Mammary epithelial cell (primary cell): ENCODE measurements at regions not wholly inside any gene's neighbourhood (a gene's known extent, or its start where the extent isn't known, plus 50 kb on each side); places are given as distances from the start of the nearest gene placed in this dataset.

Experiments used
- CTCF ChIP-seq, 2 donors: IDR thresholded peaks in 1 of 2; conservative IDR thresholded peaks in 1 of 2; 2 replicates each; pipeline ENCODE4 v1.5.1; 2011 to 2012; ENCODE audit warnings: inconsistent platforms in 2 of 2, low read length in 2 of 2, mild to moderate bottlenecking in 2 of 2, control low read depth in 1 of 2, low read depth in 1 of 2; ENCODE audit not compliant: insufficient read depth in 1 of 2; ENCODE audit errors: extremely low read depth in 1 of 2
- EZH2 ChIP-seq: IDR thresholded peaks from 2 replicates; pipeline ENCODE4 v1.6.1; 2012; ENCODE audit warnings: low read length, inconsistent platforms, borderline replicate concordance

- TF ChIP-seq CTCF (conservative IDR thresholded peaks at IDR 0.05 in 1 of 2, IDR thresholded peaks at IDR 0.05 in 1 of 2; ENCODE audit: extremely low read depth in 1 of 2, insufficient read depth in 1 of 2, low read depth in 1 of 2, low read length in 2 of 2) = no peak
- no peak for TF ChIP-seq EZH2
Observed at GRCh38 chr10:84824525-84824924, 496.1 kb downstream of the CCSER2 start.
